ENCODE measurements at regions not wholly inside any gene's neighbourhood (a gene's known extent, or its start where the extent isn't known, plus 50 kb on each side); places are given as distances from the start of the nearest gene placed in this dataset.

- TF ChIP-seq CTCF (IDR thresholded peaks at IDR 0.05) (no peak), POLR2A (IDR thresholded peaks at IDR 0.05) (no peak), POLR2AphosphoS5 (IDR thresholded peaks at IDR 0.05) (no peak)
These were observed 85.4 kb upstream of the KCNE2 start for GRCh38 chr21:34278451-34278850.

Measured in prostate gland (tissue), 2 donors.